MM.1S (cell line): ENCODE measurements at regions not wholly inside any gene's neighbourhood (a gene's known extent, or its start where the extent isn't known, plus 50 kb on each side); places are given as distances from the start of the nearest gene placed in this dataset.

Experiments used
- DNase-seq: peaks from one replicate; pipeline ENCODE4 v3.0.0-alpha.2; 2015
- H2AFZ ChIP-seq: fragments of 300-600 bp; sonication (generic); 2 replicates; pipeline ENCODE4 v1.6.0; 2016; ENCODE audit warnings: antibody characterized with exemption, low read length
- H3F3A ChIP-seq: fragments of 300-600 bp; sonication (generic); 2 replicates; pipeline ENCODE4 v1.6.1; 2016; ENCODE audit warnings: mild to moderate bottlenecking, antibody characterized with exemption, low read length, moderate library complexity, mixed read lengths; ENCODE audit not compliant: insufficient read depth
- H3K27ac ChIP-seq: fragments of 300-600 bp; sonication (generic); 2 replicates; pipeline ENCODE4 v1.5.1; 2016; ENCODE audit warnings: mild to moderate bottlenecking, low read length
- H3K27me3 ChIP-seq: fragments of 300-600 bp; sonication (generic); replicated peaks from 2 replicates; pipeline ENCODE4 v1.6.0; 2016; ENCODE audit warnings: low read length; ENCODE audit not compliant: insufficient read depth
- H3K36me3 ChIP-seq: fragments of 300-600 bp; sonication (generic); replicated peaks from 2 replicates; pipeline ENCODE4 v1.6.1; 2016; ENCODE audit warnings: mild to moderate bottlenecking, low read length, mixed read lengths; ENCODE audit not compliant: insufficient read depth
- H3K4me1 ChIP-seq: fragments of 300-600 bp; sonication (generic); 2 replicates; pipeline ENCODE4 v1.6.1; 2016; ENCODE audit warnings: low read length, mixed read lengths
- H3K4me2 ChIP-seq: fragments of 300-600 bp; sonication (generic); 2 replicates; pipeline ENCODE4 v1.6.0; 2016; ENCODE audit warnings: low read depth, low read length
- H3K4me3 ChIP-seq: fragments of 300-600 bp; sonication (generic); 2 replicates; pipeline ENCODE4 v1.5.1; 2016; ENCODE audit warnings: low read length, mixed read lengths
- H3K79me2 ChIP-seq: fragments of 300-600 bp; sonication (generic); 2 replicates; pipeline ENCODE4 v1.6.1; 2016; ENCODE audit warnings: mixed run types, low read length, mixed read lengths
- H3K9ac ChIP-seq: fragments of 300-600 bp; sonication (generic); 2 replicates; pipeline ENCODE4 v1.6.1; 2016; ENCODE audit warnings: low read length, mixed read lengths
- H3K9me2 ChIP-seq: fragments of 300-600 bp; sonication (generic); replicated peaks from 2 replicates; pipeline ENCODE4 v1.6.1; 2016; ENCODE audit warnings: mild to moderate bottlenecking, low read length, mixed read lengths; ENCODE audit not compliant: insufficient read depth
- H3K9me3 ChIP-seq: fragments of 300-600 bp; sonication (generic); replicated peaks from 2 replicates; pipeline ENCODE4 v1.6.1; 2016; ENCODE audit warnings: mild to moderate bottlenecking, low read length, mixed read lengths; ENCODE audit not compliant: insufficient read depth
- H4K20me1 ChIP-seq: fragments of 300-600 bp; sonication (generic); 2 replicates; pipeline ENCODE4 v1.6.1; 2016; ENCODE audit warnings: mild to moderate bottlenecking, low read length, moderate library complexity, mixed read lengths; ENCODE audit not compliant: insufficient read depth
- EZH2 ChIP-seq: fragments of 300-600 bp; sonication (generic); optimal IDR thresholded peaks from 2 replicates; pipeline ENCODE3; 2017; ENCODE audit warnings: low read depth, mild to moderate bottlenecking, antibody characterized with exemption, low read length, mixed read lengths
- EZH2phosphoT487 ChIP-seq: fragments of 300-600 bp; sonication (generic); IDR thresholded peaks from 2 replicates; pipeline ENCODE4 v1.6.1; 2018; ENCODE audit warnings: antibody characterized with exemption, low read length
- TF ChIP-seq, protein P1 (sequence below): fragments of 300-600 bp; sonication (generic); IDR thresholded peaks from 2 replicates; pipeline ENCODE4 v1.5.1; 2016; ENCODE audit warnings: antibody characterized with exemption, low read length, mixed read lengths

DNA sequence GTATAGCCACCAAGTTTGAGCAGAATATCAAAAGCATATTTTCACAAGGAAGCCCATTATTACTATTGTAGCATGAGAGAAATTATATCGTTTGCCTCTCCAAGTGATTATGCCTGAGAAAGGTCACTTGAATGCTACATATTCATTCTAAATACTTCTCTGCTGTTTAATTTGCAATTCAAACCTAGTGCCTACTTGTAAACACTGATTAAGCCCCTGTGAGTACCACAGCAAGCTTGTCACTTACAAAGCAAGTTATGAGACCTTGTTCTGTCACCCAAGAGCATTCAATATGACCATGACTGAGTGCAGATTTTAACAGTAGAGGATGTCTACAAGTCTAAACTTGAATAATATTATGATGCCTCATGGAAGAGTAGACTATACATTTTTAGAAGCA is 124.7 kb upstream of the SSTR1 start:
- no peak for DNase-seq
- Histone ChIP-seq H3K9me3 (no peaks in the 10 kb centered on the region), H3K79me2 (no peaks in the 10 kb centered on the region), H2AFZ (no peak overlapping the region), H3F3A (no peaks in the 10 kb centered on the region), H3K27ac (no peak overlapping the region), H3K36me3 (no peaks in the 10 kb centered on the region), H3K4me1 (no peaks in the 10 kb centered on the region), H4K20me1 (no peaks in the 10 kb centered on the region), H3K4me3 (no peak overlapping the region), H3K27me3 (no peaks in the 10 kb centered on the region), H3K9me2 (no peaks in the 10 kb centered on the region), H3K4me2 (no peak overlapping the region), H3K9ac (no peak overlapping the region)
- TF ChIP-seq EZH2 (no peak), EZH2phosphoT487 (no peak)
- TF ChIP-seq, protein P1, sequence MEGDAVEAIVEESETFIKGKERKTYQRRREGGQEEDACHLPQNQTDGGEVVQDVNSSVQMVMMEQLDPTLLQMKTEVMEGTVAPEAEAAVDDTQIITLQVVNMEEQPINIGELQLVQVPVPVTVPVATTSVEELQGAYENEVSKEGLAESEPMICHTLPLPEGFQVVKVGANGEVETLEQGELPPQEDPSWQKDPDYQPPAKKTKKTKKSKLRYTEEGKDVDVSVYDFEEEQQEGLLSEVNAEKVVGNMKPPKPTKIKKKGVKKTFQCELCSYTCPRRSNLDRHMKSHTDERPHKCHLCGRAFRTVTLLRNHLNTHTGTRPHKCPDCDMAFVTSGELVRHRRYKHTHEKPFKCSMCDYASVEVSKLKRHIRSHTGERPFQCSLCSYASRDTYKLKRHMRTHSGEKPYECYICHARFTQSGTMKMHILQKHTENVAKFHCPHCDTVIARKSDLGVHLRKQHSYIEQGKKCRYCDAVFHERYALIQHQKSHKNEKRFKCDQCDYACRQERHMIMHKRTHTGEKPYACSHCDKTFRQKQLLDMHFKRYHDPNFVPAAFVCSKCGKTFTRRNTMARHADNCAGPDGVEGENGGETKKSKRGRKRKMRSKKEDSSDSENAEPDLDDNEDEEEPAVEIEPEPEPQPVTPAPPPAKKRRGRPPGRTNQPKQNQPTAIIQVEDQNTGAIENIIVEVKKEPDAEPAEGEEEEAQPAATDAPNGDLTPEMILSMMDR: no peak

DNA sequence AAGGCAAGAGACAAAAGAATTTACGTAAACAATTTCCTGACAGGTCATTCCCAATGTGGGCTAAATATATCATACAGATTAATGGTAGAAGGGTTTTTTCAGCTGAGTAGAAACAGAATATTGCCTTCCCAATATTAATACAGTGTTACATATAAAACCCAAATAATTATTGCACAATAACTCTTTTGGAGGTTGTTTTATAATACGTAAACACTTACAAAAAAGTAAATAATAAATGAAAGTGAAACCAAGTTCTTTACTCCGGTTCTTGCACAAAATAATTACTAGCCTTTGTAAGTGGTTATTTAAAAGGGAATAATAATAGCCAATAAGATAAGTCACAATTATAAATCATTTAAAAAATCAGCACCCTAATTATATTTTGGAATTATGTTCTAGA is 118.6 kb upstream of the SSTR1 start:
- no peaks in the 10 kb centered on the region for H4K20me1 ChIP-seq
- no peaks in the 10 kb centered on the region for H3F3A ChIP-seq
- H2AFZ ChIP-seq: no peak overlapping the region
- DNase-seq: no peak
- no peak overlapping the region for H3K27ac ChIP-seq
- H3K4me3 ChIP-seq: no peak overlapping the region
- H3K36me3 ChIP-seq: no peaks in the 10 kb centered on the region
- H3K9me2 ChIP-seq: no peaks in the 10 kb centered on the region
- H3K4me2 ChIP-seq: no peak overlapping the region
- no peaks in the 10 kb centered on the region for H3K79me2 ChIP-seq
- H3K9ac ChIP-seq: no peak overlapping the region
- H3K4me1 ChIP-seq: no peaks in the 10 kb centered on the region
- H3K9me3 ChIP-seq: no peaks in the 10 kb centered on the region
- TF ChIP-seq, protein P1: no peak
- TF ChIP-seq EZH2 (no peak), EZH2phosphoT487 (no peak)
- H3K27me3 ChIP-seq: no peaks in the 10 kb centered on the region

DNA sequence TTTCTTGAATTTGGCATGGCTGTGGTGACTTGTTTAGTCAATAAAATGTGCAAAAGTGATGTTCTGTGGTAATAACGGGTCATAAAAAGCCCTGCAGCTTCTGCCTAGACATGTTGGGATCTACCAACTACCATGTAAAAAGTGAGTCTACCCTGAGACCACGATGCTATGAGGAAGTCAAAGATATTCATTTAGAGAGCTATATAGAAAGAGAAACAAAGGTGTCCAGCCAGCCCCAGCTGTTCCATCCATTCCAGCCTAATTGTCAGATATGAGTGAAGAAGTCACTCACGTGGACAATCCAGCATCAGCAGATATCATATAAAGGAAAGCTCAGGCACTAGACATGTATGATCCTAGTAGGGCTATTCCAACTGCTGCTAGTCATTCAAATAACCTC is 117.2 kb upstream of the SSTR1 start:
- H3K4me3 ChIP-seq: no peak overlapping the region
- H3K27me3 ChIP-seq: no peaks in the 10 kb centered on the region
- DNase-seq: no peak
- no peaks in the 10 kb centered on the region for H3K9me2 ChIP-seq
- H3K9ac ChIP-seq: no peak overlapping the region
- no peak overlapping the region for H2AFZ ChIP-seq
- no peaks in the 10 kb centered on the region for H3K4me1 ChIP-seq
- no peaks in the 10 kb centered on the region for H3K36me3 ChIP-seq
- H3K4me2 ChIP-seq: no peak overlapping the region
- TF ChIP-seq, protein P1: no peak
- TF ChIP-seq EZH2phosphoT487 (no peak), EZH2 (no peak)
- H3F3A ChIP-seq: no peaks in the 10 kb centered on the region
- H3K27ac ChIP-seq: no peak overlapping the region
- no peaks in the 10 kb centered on the region for H3K79me2 ChIP-seq
- H4K20me1 ChIP-seq: no peaks in the 10 kb centered on the region
- no peaks in the 10 kb centered on the region for H3K9me3 ChIP-seq
